Spleen (tissue), 7 donors: ENCODE measurements at regions not wholly inside any gene's neighbourhood (a gene's known extent, or its start where the extent isn't known, plus 50 kb on each side); places are given as distances from the start of the nearest gene placed in this dataset.

ENCODE experiments used
- POLR2A ChIP-seq, 3 donors: fragments of 450-650 bp; IDR thresholded peaks; one replicate each; pipeline ENCODE4 v1.5.1; 2017; ENCODE audit warnings: antibody characterized with exemption in 3 of 3, mild to moderate bottlenecking in 1 of 3
- POLR2AphosphoS5 ChIP-seq, 3 donors: sonication (generic); formaldehyde crosslinking; IDR thresholded peaks; one replicate each; pipeline ENCODE4 v1.5.1; 2017; ENCODE audit warnings: antibody characterized with exemption in 3 of 3
- TF ChIP-seq, protein P1 (sequence below), 11 experiments: fragments of 200-600 bp in 7 of 11; fragments of 450-650 bp in 4 of 11; sonication (generic) in 4 of 11; IDR thresholded peaks in 8 of 11; conservative IDR thresholded peaks in 3 of 11; 1 replicate in 7 of 11; 2 replicates in 4 of 11; pipeline versions ENCODE4 v1.4.0 to v1.8.0; 2016 to 2021; ENCODE audit warnings: antibody characterized with exemption in 11 of 11, inconsistent platforms in 4 of 11, mild to moderate bottlenecking in 1 of 11
- donor health status: DM: no; HTN: no; CAD: no; lungs with moderate emphysema.
- donor health status: DM: no; HTN: no; CAD: no.
- donor health status: DM: no; HTN: no; CAD: no.

DNA sequence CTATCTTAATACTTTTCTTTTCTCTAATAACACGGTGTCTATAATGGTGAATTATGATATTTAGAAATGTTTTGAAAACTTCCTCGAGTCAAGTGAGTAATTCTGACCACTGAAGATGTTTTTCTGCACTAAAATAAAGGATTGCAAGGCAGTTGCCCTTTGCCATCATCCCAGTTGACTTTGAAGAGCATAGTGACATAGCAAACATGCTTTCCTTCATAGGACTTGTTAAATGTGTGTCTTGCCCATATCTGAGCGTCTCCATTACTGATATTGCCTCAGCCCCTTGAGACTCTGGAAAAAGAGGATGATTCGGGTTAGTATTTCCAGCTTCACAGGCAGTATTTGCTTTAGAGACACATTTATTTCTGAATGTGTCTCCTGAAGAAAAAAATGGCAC, 125.2 kb upstream of the MCHR2 start:
- TF ChIP-seq, protein P1, sequence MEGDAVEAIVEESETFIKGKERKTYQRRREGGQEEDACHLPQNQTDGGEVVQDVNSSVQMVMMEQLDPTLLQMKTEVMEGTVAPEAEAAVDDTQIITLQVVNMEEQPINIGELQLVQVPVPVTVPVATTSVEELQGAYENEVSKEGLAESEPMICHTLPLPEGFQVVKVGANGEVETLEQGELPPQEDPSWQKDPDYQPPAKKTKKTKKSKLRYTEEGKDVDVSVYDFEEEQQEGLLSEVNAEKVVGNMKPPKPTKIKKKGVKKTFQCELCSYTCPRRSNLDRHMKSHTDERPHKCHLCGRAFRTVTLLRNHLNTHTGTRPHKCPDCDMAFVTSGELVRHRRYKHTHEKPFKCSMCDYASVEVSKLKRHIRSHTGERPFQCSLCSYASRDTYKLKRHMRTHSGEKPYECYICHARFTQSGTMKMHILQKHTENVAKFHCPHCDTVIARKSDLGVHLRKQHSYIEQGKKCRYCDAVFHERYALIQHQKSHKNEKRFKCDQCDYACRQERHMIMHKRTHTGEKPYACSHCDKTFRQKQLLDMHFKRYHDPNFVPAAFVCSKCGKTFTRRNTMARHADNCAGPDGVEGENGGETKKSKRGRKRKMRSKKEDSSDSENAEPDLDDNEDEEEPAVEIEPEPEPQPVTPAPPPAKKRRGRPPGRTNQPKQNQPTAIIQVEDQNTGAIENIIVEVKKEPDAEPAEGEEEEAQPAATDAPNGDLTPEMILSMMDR (IDR thresholded peaks at IDR 0.05 in 8 of 11, conservative IDR thresholded peaks at IDR 0.05 in 3 of 11), result no peak
- TF ChIP-seq POLR2AphosphoS5 (IDR thresholded peaks at IDR 0.05), result no peak
- TF ChIP-seq POLR2A (IDR thresholded peaks at IDR 0.05), result no peak
